HEK293 (cell line): ENCODE measurements at regions not wholly inside any gene's neighbourhood (a gene's known extent, or its start where the extent isn't known, plus 50 kb on each side); places are given as distances from the start of the nearest gene placed in this dataset.

ENCODE experiments used
- ZBTB1 ChIP-seq: fragments of 450-650 bp; formaldehyde crosslinking; IDR thresholded peaks from 2 replicates; pipeline ENCODE4 v1.5.1; 2016; ENCODE audit warnings: missing biosample characterization, missing genetic modification characterization
- ZNF510 ChIP-seq: fragments of 450-650 bp; formaldehyde crosslinking; IDR thresholded peaks from 2 replicates; pipeline ENCODE4 v1.5.1; 2018; ENCODE audit warnings: mild to moderate bottlenecking, missing genetic modification characterization, missing biosample characterization; ENCODE audit not compliant: insufficient replicate concordance
- TF ChIP-seq, protein P1 (sequence below): fragments of 450-650 bp; formaldehyde crosslinking; IDR thresholded peaks from 2 replicates; pipeline ENCODE4 v1.5.1; 2016; ENCODE audit warnings: missing biosample characterization, missing genetic modification characterization
- TF ChIP-seq, protein P2 (sequence below): fragments of 450-650 bp; formaldehyde crosslinking; IDR thresholded peaks from 2 replicates; pipeline ENCODE4 v1.5.1; 2016; ENCODE audit warnings: missing biosample characterization, missing genetic modification characterization

DNA sequence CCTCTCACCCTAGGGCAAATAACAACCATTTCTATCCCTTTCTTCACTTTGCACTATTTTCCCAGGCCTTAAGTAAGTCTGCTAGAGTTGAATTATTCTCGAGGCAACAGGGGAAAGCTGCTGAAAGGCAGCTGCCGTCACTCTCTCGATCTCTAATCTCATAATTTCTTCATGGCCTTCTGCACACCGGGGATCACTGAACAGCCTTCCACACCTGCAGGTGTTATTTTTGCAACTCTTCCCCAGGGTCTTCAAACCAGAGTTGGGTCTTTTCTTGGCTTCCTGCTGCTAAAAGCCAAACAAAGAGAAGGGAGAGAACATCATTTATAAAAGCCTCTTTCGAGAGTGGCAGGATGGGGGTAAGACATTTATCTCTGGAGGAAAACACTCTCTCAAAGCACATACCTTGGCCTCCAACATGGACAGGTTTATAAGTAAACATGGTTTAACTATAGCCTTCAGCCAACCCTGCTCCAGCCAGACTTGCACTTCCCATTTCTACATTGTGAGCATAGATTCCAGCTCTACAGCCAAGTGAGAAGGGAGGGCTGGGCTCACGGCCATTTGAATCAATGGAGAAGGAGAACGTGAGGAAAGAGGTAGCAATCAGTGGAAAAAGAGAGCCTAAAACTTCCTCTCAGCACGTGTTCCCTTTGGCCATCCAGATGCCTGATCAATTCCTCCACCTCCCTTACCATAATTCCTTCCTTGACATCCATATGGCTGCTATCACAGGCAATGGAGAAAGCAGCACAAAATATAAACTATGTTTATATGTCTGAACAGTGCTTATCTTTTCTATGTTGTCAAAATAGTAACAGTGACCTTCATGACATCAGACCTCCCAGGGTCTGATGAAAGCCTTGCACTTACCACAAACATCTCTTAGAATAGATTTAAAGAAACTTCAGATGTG lies 464.9 kb downstream of the TLE1 start:
- TF ChIP-seq, protein P1, sequence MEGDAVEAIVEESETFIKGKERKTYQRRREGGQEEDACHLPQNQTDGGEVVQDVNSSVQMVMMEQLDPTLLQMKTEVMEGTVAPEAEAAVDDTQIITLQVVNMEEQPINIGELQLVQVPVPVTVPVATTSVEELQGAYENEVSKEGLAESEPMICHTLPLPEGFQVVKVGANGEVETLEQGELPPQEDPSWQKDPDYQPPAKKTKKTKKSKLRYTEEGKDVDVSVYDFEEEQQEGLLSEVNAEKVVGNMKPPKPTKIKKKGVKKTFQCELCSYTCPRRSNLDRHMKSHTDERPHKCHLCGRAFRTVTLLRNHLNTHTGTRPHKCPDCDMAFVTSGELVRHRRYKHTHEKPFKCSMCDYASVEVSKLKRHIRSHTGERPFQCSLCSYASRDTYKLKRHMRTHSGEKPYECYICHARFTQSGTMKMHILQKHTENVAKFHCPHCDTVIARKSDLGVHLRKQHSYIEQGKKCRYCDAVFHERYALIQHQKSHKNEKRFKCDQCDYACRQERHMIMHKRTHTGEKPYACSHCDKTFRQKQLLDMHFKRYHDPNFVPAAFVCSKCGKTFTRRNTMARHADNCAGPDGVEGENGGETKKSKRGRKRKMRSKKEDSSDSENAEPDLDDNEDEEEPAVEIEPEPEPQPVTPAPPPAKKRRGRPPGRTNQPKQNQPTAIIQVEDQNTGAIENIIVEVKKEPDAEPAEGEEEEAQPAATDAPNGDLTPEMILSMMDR (tag by site-specific recombination), result no peak
- TF ChIP-seq ZNF510 (tag by site-specific recombination) (no peak), ZBTB1 (tag by site-specific recombination) (no peak)
- TF ChIP-seq, protein P2, sequence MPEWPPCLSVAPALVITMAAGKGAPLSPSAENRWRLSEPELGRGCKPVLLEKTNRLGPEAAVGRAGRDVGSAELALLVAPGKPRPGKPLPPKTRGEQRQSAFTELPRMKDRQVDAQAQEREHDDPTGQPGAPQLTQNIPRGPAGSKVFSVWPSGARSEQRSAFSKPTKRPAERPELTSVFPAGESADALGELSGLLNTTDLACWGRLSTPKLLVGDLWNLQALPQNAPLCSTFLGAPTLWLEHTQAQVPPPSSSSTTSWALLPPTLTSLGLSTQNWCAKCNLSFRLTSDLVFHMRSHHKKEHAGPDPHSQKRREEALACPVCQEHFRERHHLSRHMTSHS, result no peak
